H9 (cell line): ENCODE measurements at regions not wholly inside any gene's neighbourhood (a gene's known extent, or its start where the extent isn't known, plus 50 kb on each side); places are given as distances from the start of the nearest gene placed in this dataset.

Experiments used
- DNase-seq: peaks from one replicate; pipeline ENCODE4 v3.0.0-alpha.2; 2017
- H2AFZ ChIP-seq: one replicate; pipeline ENCODE4 v1.6.1; 2013; ENCODE audit warnings: mild to moderate bottlenecking, low read length, control low read depth, moderate library complexity
- H2AK5ac ChIP-seq: 2 replicates; pipeline ENCODE4 v1.6.1; 2013; ENCODE audit warnings: low read length, control low read depth, mixed read lengths; ENCODE audit not compliant: insufficient read length
- H2BK120ac ChIP-seq: one replicate; pipeline ENCODE4 v1.6.1; 2013; ENCODE audit warnings: low read depth, mild to moderate bottlenecking, low read length, control low read depth, inconsistent platforms; ENCODE audit not compliant: poor library complexity, severe bottlenecking
- H2BK12ac ChIP-seq: 2 replicates; pipeline ENCODE4 v1.6.1; 2013; ENCODE audit warnings: low read length, control low read depth, mixed read lengths, low read depth; ENCODE audit not compliant: insufficient read length
- H2BK15ac ChIP-seq: 2 replicates; pipeline ENCODE4 v1.6.1; 2013; ENCODE audit warnings: low read depth, low read length, control low read depth
- H2BK20ac ChIP-seq: one replicate; pipeline ENCODE4 v1.6.1; 2013; ENCODE audit warnings: low read depth, mild to moderate bottlenecking, low read length, control low read depth, inconsistent platforms; ENCODE audit not compliant: poor library complexity, severe bottlenecking
- H2BK5ac ChIP-seq: 2 replicates; pipeline ENCODE4 v1.6.1; 2013; ENCODE audit warnings: low read length, control low read depth, mixed read lengths; ENCODE audit not compliant: insufficient read length
- H3K14ac ChIP-seq: 2 replicates; pipeline ENCODE4 v1.6.1; 2013; ENCODE audit warnings: low read length, control low read depth; ENCODE audit not compliant: insufficient read depth
- H3K18ac ChIP-seq: 2 replicates; pipeline ENCODE4 v1.6.1; 2013; ENCODE audit warnings: low read depth, mild to moderate bottlenecking, mixed read lengths, low read length, control low read depth; ENCODE audit not compliant: insufficient read length
- H3K23ac ChIP-seq: 2 replicates; pipeline ENCODE4 v1.6.1; 2013; ENCODE audit warnings: low read length, control low read depth, mixed read lengths, low read depth; ENCODE audit not compliant: insufficient read length
- H3K23me2 ChIP-seq: 2 replicates; pipeline ENCODE4 v1.6.1; 2013; ENCODE audit warnings: low read depth, mild to moderate bottlenecking, mixed read lengths, low read length, control low read depth; ENCODE audit not compliant: insufficient read length, poor library complexity, severe bottlenecking
- H3K27ac ChIP-seq: 2 replicates; pipeline ENCODE4 v1.5.1; 2013; ENCODE audit warnings: low read length, control low read depth, mixed read lengths, low read depth; ENCODE audit not compliant: insufficient read length
- H3K27me3 ChIP-seq: 2 replicates; pipeline ENCODE4 v1.6.1; 2013; ENCODE audit warnings: low read length, control low read depth, inconsistent platforms; ENCODE audit not compliant: insufficient read depth
- H3K4ac ChIP-seq: 2 replicates; pipeline ENCODE4 v1.6.1; 2013; ENCODE audit warnings: low read depth, mild to moderate bottlenecking, control low read depth, inconsistent platforms, low read length, moderate library complexity
- H3K4me1 ChIP-seq: 2 replicates; pipeline ENCODE4 v1.6.1; 2013; ENCODE audit warnings: low read length, control low read depth, inconsistent platforms; ENCODE audit not compliant: insufficient read depth
- H3K4me2 ChIP-seq: 2 replicates; pipeline ENCODE4 v1.6.1; 2013; ENCODE audit warnings: low read length, control low read depth, mixed read lengths; ENCODE audit not compliant: insufficient read length, insufficient read depth
- H3K56ac ChIP-seq: 2 replicates; pipeline ENCODE4 v1.6.1; 2013; ENCODE audit warnings: low read depth, mild to moderate bottlenecking, mixed read lengths, low read length, control low read depth; ENCODE audit not compliant: insufficient read length
- H3K79me1 ChIP-seq: 2 replicates; pipeline ENCODE4 v1.6.1; 2013; ENCODE audit warnings: low read depth, mild to moderate bottlenecking, moderate library complexity, low read length, control low read depth, inconsistent platforms; ENCODE audit not compliant: insufficient read depth, poor library complexity, severe bottlenecking
- H3K79me2 ChIP-seq: 2 replicates; pipeline ENCODE4 v1.6.1; 2013; ENCODE audit warnings: low read length, control low read depth, inconsistent platforms; ENCODE audit not compliant: insufficient read depth
- H3K9ac ChIP-seq: 2 replicates; pipeline ENCODE4 v1.6.1; 2013; ENCODE audit warnings: low read length, control low read depth, mixed read lengths; ENCODE audit not compliant: insufficient read length; ENCODE audit errors: extremely low read depth
- H3K9me3 ChIP-seq: one replicate; pipeline ENCODE4 v1.6.1; 2013; ENCODE audit warnings: low read depth, low read length, inconsistent platforms; ENCODE audit not compliant: control insufficient read depth
- H3T11ph ChIP-seq: one replicate; pipeline ENCODE4 v1.6.1; 2013; ENCODE audit warnings: mild to moderate bottlenecking, low read length, control low read depth, inconsistent platforms
- H4K20me1 ChIP-seq: one replicate; pipeline ENCODE4 v1.6.1; 2013; ENCODE audit not compliant: control insufficient read depth, insufficient read length, insufficient read depth
- H4K5ac ChIP-seq: 2 replicates; pipeline ENCODE4 v1.6.1; 2013; ENCODE audit warnings: low read depth, mild to moderate bottlenecking, mixed read lengths, low read length, control low read depth; ENCODE audit not compliant: insufficient read length
- H4K8ac ChIP-seq: replicated peaks from 2 replicates; pipeline ENCODE4 v1.6.1; 2013; ENCODE audit warnings: low read length, control low read depth, mixed read lengths, low read depth; ENCODE audit not compliant: insufficient read length
- H4K91ac ChIP-seq: 2 replicates; pipeline ENCODE4 v1.6.1; 2013; ENCODE audit warnings: low read depth, mild to moderate bottlenecking, moderate library complexity, mixed read lengths, low read length, control low read depth; ENCODE audit not compliant: insufficient read length
- H3K27ac Mint-ChIP-seq, 3 experiments: 2 replicates in 2 of 3; 3 replicates in 1 of 3; pipeline ENCODE4 v1.8.0; 2020 to 2021; ENCODE audit warnings: mixed read lengths in 3 of 3, mild to moderate bottlenecking in 1 of 3, moderate library complexity in 1 of 3
- H3K27me3 Mint-ChIP-seq: 2 replicates; pipeline ENCODE4 v1.8.0; 2021; ENCODE audit warnings: low read depth, mild to moderate bottlenecking, moderate library complexity, mixed read lengths
- H3K36me3 Mint-ChIP-seq, 3 experiments: 2 replicates in 2 of 3; 3 replicates in 1 of 3; pipeline ENCODE4 v1.8.0; 2020 to 2021; ENCODE audit warnings: low read depth in 3 of 3, mixed read lengths in 3 of 3; ENCODE audit not compliant: insufficient read depth in 1 of 3
- H3K4me1 Mint-ChIP-seq, 2 experiments: 2 replicates each; pipeline ENCODE4 v1.8.0; 2020; ENCODE audit warnings: mixed read lengths in 2 of 2
- H3K4me3 Mint-ChIP-seq, 2 experiments: 2 replicates in 1 of 2; 3 replicates in 1 of 2; pipeline ENCODE4 v1.8.0; 2020 to 2021; ENCODE audit warnings: mild to moderate bottlenecking in 2 of 2, mixed read lengths in 2 of 2, moderate library complexity in 1 of 2
- H3K9me3 Mint-ChIP-seq, 2 experiments: 2 replicates in 1 of 2; 3 replicates in 1 of 2; pipeline ENCODE4 v1.8.0; 2020; ENCODE audit warnings: mild to moderate bottlenecking in 2 of 2, mixed read lengths in 2 of 2, moderate library complexity in 1 of 2
- WGBS: extraction: QIAGEN DNeasy Blood & Tissue Kit; methylation state at CpG from one replicate; pipeline ENCODE4 v1.1.7; 2013; ENCODE audit warnings: missing lambda C conversion rate, low lambda C conversion rate, mixed read lengths; ENCODE audit not compliant: insufficient read length; ENCODE audit errors: extremely low coverage; 5-methylcytosine and 5-hydroxymethylcytosine counted together
- TF ChIP-seq, protein P1 (sequence below): fragments of 200-600 bp; sonication (generic); conservative IDR thresholded peaks from 3 replicates; pipeline ENCODE4 v1.8.0; 2021; ENCODE audit warnings: antibody characterized with exemption, mild to moderate bottlenecking

DNA sequence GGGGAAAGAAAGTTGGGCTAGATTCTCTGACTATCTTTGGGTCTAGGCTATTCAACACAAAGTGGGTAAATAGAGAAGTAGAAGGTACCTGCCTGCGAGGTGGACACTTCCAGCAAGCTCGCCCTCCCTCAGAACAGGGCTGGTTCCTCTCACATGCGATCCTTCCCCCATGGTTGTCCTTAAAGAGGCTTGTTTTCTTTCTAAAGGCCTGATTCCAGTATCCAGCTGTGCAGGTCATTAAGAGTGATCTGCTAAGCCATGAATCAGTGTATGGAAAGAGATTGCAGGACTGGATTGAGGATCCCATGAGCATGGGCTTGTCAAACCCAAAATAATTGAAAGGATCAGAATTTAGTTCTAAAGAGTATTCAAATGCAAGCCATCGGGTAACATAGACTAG, 189.0 kb downstream of the URB2 start:
- peaks cover 29 to 34% of the 10 kb centered on the region in 2 experiments for H3K9me3 Mint-ChIP-seq
- no peak overlapping the region for H3K27ac ChIP-seq
- no peak overlapping the region for H3K4ac ChIP-seq
- H3K23ac ChIP-seq, result no peak overlapping the region
- no peak overlapping the region for H3K18ac ChIP-seq
- peaks cover 4% of the 10 kb centered on the region for H3K27me3 Mint-ChIP-seq
- TF ChIP-seq, protein P1, sequence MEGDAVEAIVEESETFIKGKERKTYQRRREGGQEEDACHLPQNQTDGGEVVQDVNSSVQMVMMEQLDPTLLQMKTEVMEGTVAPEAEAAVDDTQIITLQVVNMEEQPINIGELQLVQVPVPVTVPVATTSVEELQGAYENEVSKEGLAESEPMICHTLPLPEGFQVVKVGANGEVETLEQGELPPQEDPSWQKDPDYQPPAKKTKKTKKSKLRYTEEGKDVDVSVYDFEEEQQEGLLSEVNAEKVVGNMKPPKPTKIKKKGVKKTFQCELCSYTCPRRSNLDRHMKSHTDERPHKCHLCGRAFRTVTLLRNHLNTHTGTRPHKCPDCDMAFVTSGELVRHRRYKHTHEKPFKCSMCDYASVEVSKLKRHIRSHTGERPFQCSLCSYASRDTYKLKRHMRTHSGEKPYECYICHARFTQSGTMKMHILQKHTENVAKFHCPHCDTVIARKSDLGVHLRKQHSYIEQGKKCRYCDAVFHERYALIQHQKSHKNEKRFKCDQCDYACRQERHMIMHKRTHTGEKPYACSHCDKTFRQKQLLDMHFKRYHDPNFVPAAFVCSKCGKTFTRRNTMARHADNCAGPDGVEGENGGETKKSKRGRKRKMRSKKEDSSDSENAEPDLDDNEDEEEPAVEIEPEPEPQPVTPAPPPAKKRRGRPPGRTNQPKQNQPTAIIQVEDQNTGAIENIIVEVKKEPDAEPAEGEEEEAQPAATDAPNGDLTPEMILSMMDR, result no peak
- H4K20me1 ChIP-seq, result no peaks in the 10 kb centered on the region
- no peak overlapping the region for H3K14ac ChIP-seq
- no peak overlapping the region for H3K27ac Mint-ChIP-seq
- H3K4me1 Mint-ChIP-seq, result peaks cover 10 to 15% of the 10 kb centered on the region in 2 experiments
- no peak overlapping the region for H2BK12ac ChIP-seq
- no peaks in the 10 kb centered on the region for H3K79me1 ChIP-seq
- no peak overlapping the region for H4K8ac ChIP-seq
- H2BK5ac ChIP-seq, result no peak overlapping the region
- H3K4me1 ChIP-seq, result no peaks in the 10 kb centered on the region
- no peak overlapping the region for H4K5ac ChIP-seq
- H2BK20ac ChIP-seq, result no peak overlapping the region
- H3K4me2 ChIP-seq, result no peak overlapping the region
- no CpG with 5 or more reads among the region's 4 CpGs for WGBS
- no peak overlapping the region for H2AFZ ChIP-seq
- no peak overlapping the region for H2BK120ac ChIP-seq
- H3T11ph ChIP-seq, result no peak overlapping the region
- no peaks in the 10 kb centered on the region for H3K27me3 ChIP-seq
- H3K9me3 ChIP-seq, result no peaks in the 10 kb centered on the region
- H3K9ac ChIP-seq, result no peak overlapping the region
- H4K91ac ChIP-seq, result no peak overlapping the region
- H3K56ac ChIP-seq, result no peak overlapping the region
- H3K23me2 ChIP-seq, result no peaks in the 10 kb centered on the region
- H3K4me3 Mint-ChIP-seq, result no peak overlapping the region
- H3K79me2 ChIP-seq, result no peaks in the 10 kb centered on the region
- peaks cover 4 to 26% (median 6%) of the 10 kb centered on the region in 3 experiments for H3K36me3 Mint-ChIP-seq
- no peak overlapping the region for H2BK15ac ChIP-seq
- no peak overlapping the region for H2AK5ac ChIP-seq
- no peak for DNase-seq
